Neural progenitor cell (in vitro differentiated cells): ENCODE measurements at regions not wholly inside any gene's neighbourhood (a gene's known extent, or its start where the extent isn't known, plus 50 kb on each side); places are given as distances from the start of the nearest gene placed in this dataset.

Experiments
- DNase-seq: peaks from one replicate; pipeline ENCODE4 v3.0.0-alpha.2; 2016; ENCODE audit warnings: low spot score
- H2AFZ ChIP-seq: fragments of 200-600 bp; sonication (generic); replicated peaks from 2 replicates; pipeline ENCODE4 v1.6.1; 2016; ENCODE audit warnings: antibody characterized with exemption
- H3F3A ChIP-seq: fragments of 200-600 bp; sonication (generic); 2 replicates; pipeline ENCODE4 v1.6.1; 2016; ENCODE audit warnings: antibody characterized with exemption, low read depth
- H3K27ac ChIP-seq: fragments of 200-600 bp; sonication (generic); 2 replicates; pipeline ENCODE4 v1.5.1; 2016; ENCODE audit warnings: mild to moderate bottlenecking
- H3K27me3 ChIP-seq: fragments of 200-600 bp; sonication (generic); 2 replicates; pipeline ENCODE4 v1.6.1; 2016; ENCODE audit warnings: mild to moderate bottlenecking, moderate library complexity
- H3K36me3 ChIP-seq: fragments of 200-600 bp; sonication (generic); 2 replicates; pipeline ENCODE4 v1.5.1; 2016
- H3K4me1 ChIP-seq: fragments of 200-600 bp; sonication (generic); 2 replicates; pipeline ENCODE4 v1.6.1; 2016; ENCODE audit warnings: mixed run types
- H3K4me2 ChIP-seq: fragments of 200-600 bp; sonication (generic); 2 replicates; pipeline ENCODE4 v1.6.1; 2016
- H3K4me3 ChIP-seq: fragments of 200-600 bp; sonication (generic); 2 replicates; pipeline ENCODE4 v1.5.1; 2016
- H3K79me2 ChIP-seq: fragments of 200-600 bp; sonication (generic); 2 replicates; pipeline ENCODE4 v1.6.1; 2016; ENCODE audit warnings: low read depth
- H3K9ac ChIP-seq: fragments of 200-600 bp; sonication (generic); 2 replicates; pipeline ENCODE4 v1.6.1; 2016
- H3K9me3 ChIP-seq: fragments of 200-600 bp; sonication (generic); 2 replicates; pipeline ENCODE4 v1.5.1; 2016; ENCODE audit warnings: low read depth
- H4K20me1 ChIP-seq: fragments of 200-600 bp; sonication (generic); 2 replicates; pipeline ENCODE4 v1.6.1; 2016; ENCODE audit warnings: low read depth
- H3K27ac Mint-ChIP-seq: 3 replicates; pipeline ENCODE4 v1.8.0; 2021; ENCODE audit warnings: mixed read lengths
- H3K27me3 Mint-ChIP-seq: 2 replicates; pipeline ENCODE4 v1.8.0; 2022; ENCODE audit warnings: low read depth, mild to moderate bottlenecking, inconsistent platforms, moderate library complexity, mixed read lengths; ENCODE audit not compliant: insufficient read depth
- H3K36me3 Mint-ChIP-seq: 3 replicates; pipeline ENCODE4 v1.8.0; 2021; ENCODE audit warnings: mixed read lengths
- H3K4me1 Mint-ChIP-seq: 3 replicates; pipeline ENCODE4 v1.8.0; 2021; ENCODE audit warnings: mixed read lengths
- H3K4me3 Mint-ChIP-seq: 3 replicates; pipeline ENCODE4 v1.8.0; 2021; ENCODE audit warnings: mild to moderate bottlenecking, moderate library complexity, mixed read lengths
- H3K9me3 Mint-ChIP-seq: 3 replicates; pipeline ENCODE4 v1.8.0; 2020; ENCODE audit warnings: mixed read lengths
- EZH2 ChIP-seq: fragments of 200-600 bp; sonication (generic); IDR thresholded peaks from 2 replicates; pipeline ENCODE4 v1.6.1; 2017; ENCODE audit warnings: antibody characterized with exemption, mild to moderate bottlenecking, moderate library complexity
- EZH2phosphoT487 ChIP-seq: fragments of 200-600 bp; sonication (generic); IDR thresholded peaks from 2 replicates; pipeline ENCODE4 v1.6.1; 2017; ENCODE audit warnings: antibody characterized with exemption
- TF ChIP-seq, protein P1 (sequence below): fragments of 200-600 bp; sonication (generic); IDR thresholded peaks from 2 replicates; pipeline ENCODE4 v1.5.1; 2017; ENCODE audit warnings: antibody characterized with exemption, mild to moderate bottlenecking

DNA sequence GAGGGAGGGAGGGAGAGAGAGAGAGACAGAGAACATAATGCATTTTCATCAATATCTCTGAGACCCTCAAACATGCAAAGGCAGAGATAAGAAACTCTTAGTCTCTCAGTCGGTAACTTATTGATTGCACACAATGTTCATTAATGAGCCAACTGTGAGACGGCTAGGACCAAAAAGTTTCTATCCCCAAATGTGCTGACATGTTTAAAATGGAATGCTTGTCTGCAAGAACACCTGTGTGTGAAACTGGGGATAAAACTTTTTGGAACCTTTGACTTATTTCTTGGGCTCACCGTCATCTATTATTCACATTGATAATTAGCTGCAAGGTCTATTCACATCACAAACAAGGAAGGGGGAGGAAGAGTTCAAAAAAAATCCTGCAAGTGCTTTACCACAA is 477.9 kb downstream of the STIM2 start:
- Histone ChIP-seq H3K4me3 (no peak overlapping the region), H3K27me3 (no peaks in the 10 kb centered on the region), H3K36me3 (no peaks in the 10 kb centered on the region), H3K9me3 (no peaks in the 10 kb centered on the region), H3K4me2 (no peak overlapping the region), H3K79me2 (no peaks in the 10 kb centered on the region), H2AFZ (peak overlapping the region; percentile 10), H4K20me1 (no peaks in the 10 kb centered on the region), H3F3A (no peaks in the 10 kb centered on the region), H3K27ac (no peak overlapping the region), H3K4me1 (peaks cover 5% of the 10 kb centered on the region), H3K9ac (no peak overlapping the region)
- Mint-ChIP-seq H3K27ac (no peak overlapping the region), H3K9me3 (no peaks in the 10 kb centered on the region), H3K4me1 (no peaks in the 10 kb centered on the region), H3K4me3 (no peak overlapping the region), H3K27me3 (no peaks in the 10 kb centered on the region), H3K36me3 (no peaks in the 10 kb centered on the region)
- no peak for DNase-seq
- TF ChIP-seq, protein P1, sequence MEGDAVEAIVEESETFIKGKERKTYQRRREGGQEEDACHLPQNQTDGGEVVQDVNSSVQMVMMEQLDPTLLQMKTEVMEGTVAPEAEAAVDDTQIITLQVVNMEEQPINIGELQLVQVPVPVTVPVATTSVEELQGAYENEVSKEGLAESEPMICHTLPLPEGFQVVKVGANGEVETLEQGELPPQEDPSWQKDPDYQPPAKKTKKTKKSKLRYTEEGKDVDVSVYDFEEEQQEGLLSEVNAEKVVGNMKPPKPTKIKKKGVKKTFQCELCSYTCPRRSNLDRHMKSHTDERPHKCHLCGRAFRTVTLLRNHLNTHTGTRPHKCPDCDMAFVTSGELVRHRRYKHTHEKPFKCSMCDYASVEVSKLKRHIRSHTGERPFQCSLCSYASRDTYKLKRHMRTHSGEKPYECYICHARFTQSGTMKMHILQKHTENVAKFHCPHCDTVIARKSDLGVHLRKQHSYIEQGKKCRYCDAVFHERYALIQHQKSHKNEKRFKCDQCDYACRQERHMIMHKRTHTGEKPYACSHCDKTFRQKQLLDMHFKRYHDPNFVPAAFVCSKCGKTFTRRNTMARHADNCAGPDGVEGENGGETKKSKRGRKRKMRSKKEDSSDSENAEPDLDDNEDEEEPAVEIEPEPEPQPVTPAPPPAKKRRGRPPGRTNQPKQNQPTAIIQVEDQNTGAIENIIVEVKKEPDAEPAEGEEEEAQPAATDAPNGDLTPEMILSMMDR, result no peak
- TF ChIP-seq EZH2 (no peak), EZH2phosphoT487 (no peak)

DNA sequence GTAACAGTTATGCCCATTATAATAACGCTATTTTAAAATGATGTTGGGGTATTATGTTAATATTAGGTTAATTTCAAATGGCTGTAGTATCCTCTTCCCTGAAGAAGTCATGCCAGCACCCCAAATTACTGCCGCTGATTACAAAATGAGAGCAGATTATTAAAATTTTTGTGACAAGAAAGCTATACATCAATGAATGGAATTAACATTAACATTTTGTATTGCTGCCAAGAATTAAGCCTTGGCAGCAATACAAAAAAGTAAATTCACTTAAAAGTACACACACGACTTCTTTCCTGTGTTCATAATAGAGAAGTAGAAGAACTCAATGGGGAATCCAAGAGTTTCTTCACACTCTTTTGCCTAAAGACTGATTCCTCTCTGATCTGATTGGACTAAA is 482.8 kb downstream of the STIM2 start:
- no peak overlapping the region for H3K27ac Mint-ChIP-seq
- H3K4me2 ChIP-seq, result no peak overlapping the region
- H3K4me1 Mint-ChIP-seq, result no peaks in the 10 kb centered on the region
- no peak overlapping the region for H3K9ac ChIP-seq
- DNase-seq, result no peak
- no peaks in the 10 kb centered on the region for H3K4me1 ChIP-seq
- H3K4me3 Mint-ChIP-seq, result no peak overlapping the region
- no peaks in the 10 kb centered on the region for H3K27me3 ChIP-seq
- no peak overlapping the region for H3K4me3 ChIP-seq
- H3K36me3 ChIP-seq, result no peaks in the 10 kb centered on the region
- H3K9me3 ChIP-seq, result no peaks in the 10 kb centered on the region
- no peaks in the 10 kb centered on the region for H3K27me3 Mint-ChIP-seq
- H2AFZ ChIP-seq, result no peak overlapping the region
- no peaks in the 10 kb centered on the region for H3K36me3 Mint-ChIP-seq
- TF ChIP-seq EZH2, result no peak
- no peak for TF ChIP-seq EZH2phosphoT487
- TF ChIP-seq, protein P1, result no peak
- no peaks in the 10 kb centered on the region for H4K20me1 ChIP-seq
- H3K27ac ChIP-seq, result no peak overlapping the region
- H3F3A ChIP-seq, result no peaks in the 10 kb centered on the region
- H3K79me2 ChIP-seq, result no peaks in the 10 kb centered on the region
- no peaks in the 10 kb centered on the region for H3K9me3 Mint-ChIP-seq

DNA sequence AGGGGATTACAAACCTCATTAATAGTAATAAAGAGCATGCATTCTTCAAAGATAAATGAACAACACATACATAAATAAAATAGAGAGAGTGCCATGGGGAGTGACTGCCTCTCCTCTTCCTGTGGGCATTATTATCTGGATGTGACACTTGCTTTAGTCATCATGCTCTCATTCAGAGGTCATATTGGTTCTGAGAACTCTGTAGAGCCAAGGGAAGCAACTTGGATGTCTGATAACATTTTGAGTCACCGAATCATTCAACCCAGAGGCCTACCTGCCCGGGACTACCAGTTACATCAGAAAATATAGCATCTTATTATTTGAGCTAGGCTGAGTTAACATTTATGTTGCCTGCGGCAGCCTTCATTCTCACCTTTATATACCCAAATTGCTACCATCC is 489.5 kb downstream of the STIM2 start:
- H3K27me3 Mint-ChIP-seq, result no peaks in the 10 kb centered on the region
- DNase-seq, result no peak
- no peaks in the 10 kb centered on the region for H3F3A ChIP-seq
- no peak overlapping the region for H3K27ac ChIP-seq
- no peaks in the 10 kb centered on the region for H4K20me1 ChIP-seq
- H3K4me1 Mint-ChIP-seq, result no peaks in the 10 kb centered on the region
- H3K79me2 ChIP-seq, result no peaks in the 10 kb centered on the region
- no peak overlapping the region for H3K4me3 Mint-ChIP-seq
- H3K27ac Mint-ChIP-seq, result no peak overlapping the region
- H3K4me2 ChIP-seq, result no peak overlapping the region
- H3K9me3 ChIP-seq, result no peaks in the 10 kb centered on the region
- H3K4me1 ChIP-seq, result no peaks in the 10 kb centered on the region
- no peak overlapping the region for H2AFZ ChIP-seq
- no peaks in the 10 kb centered on the region for H3K36me3 ChIP-seq
- no peaks in the 10 kb centered on the region for H3K27me3 ChIP-seq
- TF ChIP-seq EZH2phosphoT487 (no peak), EZH2 (no peak)
- TF ChIP-seq, protein P1, result no peak
- peaks cover 1% of the 10 kb centered on the region for H3K9me3 Mint-ChIP-seq
- H3K4me3 ChIP-seq, result no peak overlapping the region
- H3K9ac ChIP-seq, result no peak overlapping the region
- no peaks in the 10 kb centered on the region for H3K36me3 Mint-ChIP-seq

DNA sequence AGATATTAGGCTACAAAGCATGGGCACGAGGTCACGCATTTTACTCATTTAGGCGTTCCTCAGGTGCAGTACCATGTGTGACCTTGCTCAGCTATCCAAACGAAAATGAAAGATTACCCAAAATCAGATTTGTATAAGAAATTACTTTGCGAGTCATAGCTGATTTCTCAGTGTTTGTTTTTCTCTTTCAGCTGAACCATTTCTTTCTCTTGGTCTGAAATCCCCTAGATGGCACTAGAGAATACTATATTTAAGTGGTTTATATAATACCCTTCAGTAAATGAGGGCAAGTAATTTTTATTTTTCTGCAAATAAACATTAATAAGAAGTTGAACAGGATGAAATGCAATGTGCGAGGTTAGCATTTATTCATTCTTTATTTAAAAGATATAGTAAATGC is 496.6 kb downstream of the STIM2 start:
- H3K27ac ChIP-seq, result no peak overlapping the region
- Mint-ChIP-seq H3K4me3 (no peak overlapping the region), H3K36me3 (no peaks in the 10 kb centered on the region), H3K9me3 (peaks cover 1% of the 10 kb centered on the region), H3K27ac (no peak overlapping the region), H3K4me1 (peaks cover 25% of the 10 kb centered on the region), H3K27me3 (peaks cover 7% of the 10 kb centered on the region)
- H4K20me1 ChIP-seq, result no peaks in the 10 kb centered on the region
- no peak for DNase-seq
- H3F3A ChIP-seq, result peaks cover 26% of the 10 kb centered on the region
- H3K36me3 ChIP-seq, result no peaks in the 10 kb centered on the region
- no peaks in the 10 kb centered on the region for H3K79me2 ChIP-seq
- no peaks in the 10 kb centered on the region for H3K27me3 ChIP-seq
- H3K4me2 ChIP-seq, result no peak overlapping the region
- H3K4me3 ChIP-seq, result no peak overlapping the region
- no peaks in the 10 kb centered on the region for H3K9me3 ChIP-seq
- H3K9ac ChIP-seq, result no peak overlapping the region
- no peak for TF ChIP-seq EZH2
- TF ChIP-seq, protein P1, result peak; percentile 54
- H2AFZ ChIP-seq, result peak overlapping the region; percentile 51
- peaks cover 30% of the 10 kb centered on the region for H3K4me1 ChIP-seq
